ENCODE measurements at regions not wholly inside any gene's neighbourhood (a gene's known extent, or its start where the extent isn't known, plus 50 kb on each side); places are given as distances from the start of the nearest gene placed in this dataset.

- no peak for DNase-seq
- Histone ChIP-seq H3K4me3 (ENCODE audit: low read depth, low read length) (no peak overlapping the region), H3K27me3 (no peaks in the 10 kb centered on the region), H3K36me3 (no peaks in the 10 kb centered on the region), H3K9me3 (no peaks in the 10 kb centered on the region), H3K4me1 (peaks cover 12% of the 10 kb centered on the region)
- no peak for TF ChIP-seq CTCF (IDR thresholded peaks at IDR 0.05; ENCODE audit: low read depth, low read length)
Observed at GRCh38 chr3:177611752-177612334, 414.6 kb upstream of the TBL1XR1 start.

DNA sequence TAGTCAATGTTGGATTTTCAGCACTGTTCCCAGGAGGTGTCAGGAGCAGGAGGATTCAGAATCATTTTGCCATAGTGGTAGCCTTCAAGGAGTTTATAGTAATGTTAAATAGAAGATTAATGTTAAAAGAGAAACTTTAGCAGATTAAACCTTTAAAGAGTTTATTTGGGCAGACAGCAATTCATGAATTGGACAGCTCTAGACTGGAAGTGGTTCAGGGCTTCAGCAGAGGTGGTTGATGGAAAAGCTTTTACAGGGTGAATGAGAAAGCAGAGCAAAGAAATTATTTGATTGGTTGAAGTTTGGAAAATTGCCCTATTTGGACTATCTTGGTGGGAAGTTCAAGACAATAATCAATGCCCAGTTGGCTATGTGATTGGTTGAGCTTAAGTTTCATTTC is 416.6 kb upstream of the TBL1XR1 start:
- no peaks in the 10 kb centered on the region for H3K36me3 ChIP-seq
- H3K4me3 ChIP-seq (ENCODE audit: low read depth, low read length): no peak overlapping the region
- no peak for TF ChIP-seq CTCF (IDR thresholded peaks at IDR 0.05; ENCODE audit: low read depth, low read length)
- DNase-seq: no peak
- no peaks in the 10 kb centered on the region for H3K9me3 ChIP-seq
- H3K4me1 ChIP-seq: peaks cover 7% of the 10 kb centered on the region
- no peaks in the 10 kb centered on the region for H3K27me3 ChIP-seq

DNA sequence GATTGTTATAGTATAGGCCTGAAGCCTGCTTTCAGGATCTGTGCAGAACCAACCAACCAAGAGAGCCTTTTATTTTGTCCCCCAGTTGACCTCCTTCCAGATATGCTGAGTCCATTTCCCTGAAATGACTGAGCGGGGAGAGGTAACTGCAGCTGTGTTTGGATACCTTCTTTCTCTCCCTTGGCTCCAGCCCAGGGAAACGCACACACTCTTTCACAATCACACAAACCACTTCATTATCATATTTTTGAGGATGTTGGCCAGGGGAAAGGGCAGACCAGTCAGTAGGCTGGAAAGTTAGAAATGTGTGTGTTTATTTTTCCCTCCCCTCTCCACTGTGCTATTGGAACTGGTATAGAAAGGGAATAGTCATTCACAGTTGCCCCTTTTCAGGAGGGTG is 417.7 kb upstream of the TBL1XR1 start:
- Histone ChIP-seq H3K9me3 (no peaks in the 10 kb centered on the region), H3K4me1 (peaks cover 7% of the 10 kb centered on the region), H3K4me3 (ENCODE audit: low read depth, low read length) (no peak overlapping the region), H3K27me3 (no peaks in the 10 kb centered on the region), H3K36me3 (no peaks in the 10 kb centered on the region)
- no peak for DNase-seq
- TF ChIP-seq CTCF (IDR thresholded peaks at IDR 0.05; ENCODE audit: low read depth, low read length): no peak

GRCh38 chr3:177618873-177619733 is 421.8 kb upstream of the TBL1XR1 start:
- Histone ChIP-seq H3K4me1 (no peaks in the 10 kb centered on the region; the same call in 1 of the 2 replicates), H3K27me3 (no peaks in the 10 kb centered on the region), H3K36me3 (no peaks in the 10 kb centered on the region), H3K4me3 (ENCODE audit: low read depth, low read length) (no peak overlapping the region), H3K9me3 (no peaks in the 10 kb centered on the region)
- DNase-seq: no peak
- no peak for TF ChIP-seq CTCF (IDR thresholded peaks at IDR 0.05; ENCODE audit: low read depth, low read length)

DNA sequence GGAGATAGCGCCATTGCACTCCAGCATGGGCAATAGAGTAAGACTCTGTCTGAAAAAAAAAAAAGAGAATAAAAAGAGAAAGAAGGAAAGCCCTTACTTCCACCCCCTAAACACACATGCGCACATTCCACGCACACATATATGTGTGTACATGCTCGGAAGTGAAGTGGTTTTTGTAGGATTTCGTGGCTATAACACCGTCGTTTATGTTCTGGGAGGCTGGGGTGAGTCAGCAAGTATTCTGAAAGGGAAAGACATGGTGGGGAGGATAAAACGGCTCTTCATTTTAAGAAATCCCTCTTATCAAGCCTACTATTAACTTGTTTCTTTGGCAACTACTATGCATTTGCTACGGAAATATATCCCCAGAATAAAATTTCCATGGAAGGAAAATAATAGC is 422.8 kb upstream of the TBL1XR1 start:
- Histone ChIP-seq H3K9me3 (no peaks in the 10 kb centered on the region), H3K27me3 (no peaks in the 10 kb centered on the region), H3K4me3 (ENCODE audit: low read depth, low read length) (no peak overlapping the region), H3K4me1 (no peaks in the 10 kb centered on the region; the same call in 1 of the 2 replicates), H3K36me3 (no peaks in the 10 kb centered on the region)
- TF ChIP-seq CTCF (IDR thresholded peaks at IDR 0.05; ENCODE audit: low read depth, low read length): no peak
- DNase-seq: no peak

- no peak for TF ChIP-seq CTCF (IDR thresholded peaks at IDR 0.05; ENCODE audit: low read depth, low read length)
- no peak for DNase-seq
Observed at GRCh38 chr3:177622520-177622919, 425.2 kb upstream of the TBL1XR1 start.

More at GRCh38 chr3:177622520-177622919, 425.2 kb upstream of the TBL1XR1 start:
- no peaks in the 10 kb centered on the region for H3K27me3 ChIP-seq
- no peaks in the 10 kb centered on the region for H3K4me1 ChIP-seq
- H3K36me3 ChIP-seq: no peaks in the 10 kb centered on the region
- no peaks in the 10 kb centered on the region for H3K9me3 ChIP-seq
- no peak overlapping the region for H3K4me3 ChIP-seq (ENCODE audit: low read depth, low read length)

All from BE2C (cell line).